GM18909 (cell line): ENCODE measurements at regions not wholly inside any gene's neighbourhood (a gene's known extent, or its start where the extent isn't known, plus 50 kb on each side); places are given as distances from the start of the nearest gene placed in this dataset.

Source experiments
- ATAC-seq: cut with Tn5 transposase; IDR thresholded peaks from one replicate; pipeline ENCODE4 v1.9.1; 2021; ENCODE audit warnings: mild to moderate bottlenecking; ENCODE audit not compliant: unreplicated experiment, poor library complexity

- ATAC-seq: no peak
Measured at GRCh38 chr14:26765768-26766520, 168.1 kb upstream of the NOVA1 start.

GRCh38 chr14:26766726-26767125, 168.9 kb upstream of the NOVA1 start:
- no peak for ATAC-seq

GRCh38 chr14:26773906-26774593, 176.2 kb upstream of the NOVA1 start:
- no peak for ATAC-seq

- ATAC-seq: no peak
Measured at GRCh38 chr14:26775765-26776563, 178.1 kb upstream of the NOVA1 start.

GRCh38 chr14:26791117-26791806, 193.4 kb upstream of the NOVA1 start:
- no peak for ATAC-seq

GRCh38 chr14:26794731-26795130, 196.9 kb upstream of the NOVA1 start:
- no peak for ATAC-seq

- no peak for ATAC-seq
Measured at GRCh38 chr14:26808407-26808806, 210.6 kb upstream of the NOVA1 start.

- no peak for ATAC-seq
Measured at GRCh38 chr14:26810631-26811030, 212.8 kb upstream of the NOVA1 start.

- no peak for ATAC-seq
Measured at GRCh38 chr14:26811756-26812305, 214.0 kb upstream of the NOVA1 start.

- no peak for ATAC-seq
Measured at GRCh38 chr14:26820138-26820537, 222.3 kb upstream of the NOVA1 start.

GRCh38 chr14:26820572-26820971, 222.7 kb upstream of the NOVA1 start:
- ATAC-seq: no peak

- ATAC-seq: no peak
Measured at GRCh38 chr14:26828741-26829140, 230.9 kb upstream of the NOVA1 start.

GRCh38 chr14:26833621-26834176, 235.9 kb upstream of the NOVA1 start:
- no peak for ATAC-seq

GRCh38 chr14:26835979-26836570, 238.2 kb upstream of the NOVA1 start:
- no peak for ATAC-seq

GRCh38 chr14:26839481-26839880, 241.6 kb upstream of the NOVA1 start:
- no peak for ATAC-seq

- no peak for ATAC-seq
Measured at GRCh38 chr14:26841326-26841725, 243.5 kb upstream of the NOVA1 start.

- ATAC-seq: no peak
Measured at GRCh38 chr14:26841920-26842741, 244.3 kb upstream of the NOVA1 start.

GRCh38 chr14:26845151-26845818, 247.5 kb upstream of the NOVA1 start:
- ATAC-seq: no peak
